ENCODE measurements at regions not wholly inside any gene's neighbourhood (a gene's known extent, or its start where the extent isn't known, plus 50 kb on each side); places are given as distances from the start of the nearest gene placed in this dataset.

DNA sequence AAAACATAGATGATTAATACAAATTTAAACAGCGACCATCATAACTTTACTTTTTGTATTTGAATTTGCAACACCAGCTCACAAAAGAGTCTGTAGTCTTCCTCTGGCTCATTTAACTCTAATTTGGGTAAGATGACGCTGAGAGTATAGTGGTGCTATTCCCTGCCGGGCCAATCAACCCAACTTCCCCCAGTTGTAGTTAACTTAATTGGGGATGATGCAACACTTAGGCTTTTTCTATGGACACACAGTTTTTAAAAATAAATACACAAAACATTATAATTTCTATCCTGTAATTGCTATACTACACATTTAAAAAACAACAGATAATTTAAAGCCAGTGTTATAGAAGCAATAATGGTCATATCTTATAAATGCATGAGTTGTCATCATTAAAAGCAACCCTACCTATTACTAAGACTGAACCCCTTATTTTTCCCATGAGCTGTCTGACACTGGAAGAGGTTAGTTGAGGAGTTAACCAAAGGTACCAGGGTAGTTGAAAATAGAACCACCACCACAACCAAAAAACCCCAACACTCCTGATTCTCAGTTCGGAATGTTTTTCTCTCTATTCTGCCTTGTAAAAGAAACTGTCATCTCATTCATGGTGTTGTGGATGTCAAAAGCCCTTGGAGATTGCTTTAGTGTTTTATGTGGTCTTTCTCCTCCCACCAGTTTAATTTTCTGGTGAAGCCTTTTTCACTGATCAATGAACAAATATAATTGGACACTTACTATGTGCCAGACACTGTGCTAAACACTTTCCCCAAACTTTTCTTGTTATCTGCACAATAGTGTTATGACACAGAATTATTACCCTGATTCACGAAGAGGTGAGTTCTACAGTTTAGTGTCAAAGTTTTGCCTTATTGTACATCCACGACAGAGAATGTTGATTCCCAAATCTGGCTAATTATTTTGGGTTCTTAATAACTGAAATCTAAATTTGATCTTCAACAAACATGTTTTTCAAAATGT, 61.5 kb upstream of the RAPGEF2 start:
- TF ChIP-seq, protein P1, sequence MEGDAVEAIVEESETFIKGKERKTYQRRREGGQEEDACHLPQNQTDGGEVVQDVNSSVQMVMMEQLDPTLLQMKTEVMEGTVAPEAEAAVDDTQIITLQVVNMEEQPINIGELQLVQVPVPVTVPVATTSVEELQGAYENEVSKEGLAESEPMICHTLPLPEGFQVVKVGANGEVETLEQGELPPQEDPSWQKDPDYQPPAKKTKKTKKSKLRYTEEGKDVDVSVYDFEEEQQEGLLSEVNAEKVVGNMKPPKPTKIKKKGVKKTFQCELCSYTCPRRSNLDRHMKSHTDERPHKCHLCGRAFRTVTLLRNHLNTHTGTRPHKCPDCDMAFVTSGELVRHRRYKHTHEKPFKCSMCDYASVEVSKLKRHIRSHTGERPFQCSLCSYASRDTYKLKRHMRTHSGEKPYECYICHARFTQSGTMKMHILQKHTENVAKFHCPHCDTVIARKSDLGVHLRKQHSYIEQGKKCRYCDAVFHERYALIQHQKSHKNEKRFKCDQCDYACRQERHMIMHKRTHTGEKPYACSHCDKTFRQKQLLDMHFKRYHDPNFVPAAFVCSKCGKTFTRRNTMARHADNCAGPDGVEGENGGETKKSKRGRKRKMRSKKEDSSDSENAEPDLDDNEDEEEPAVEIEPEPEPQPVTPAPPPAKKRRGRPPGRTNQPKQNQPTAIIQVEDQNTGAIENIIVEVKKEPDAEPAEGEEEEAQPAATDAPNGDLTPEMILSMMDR (IDR thresholded peaks at IDR 0.05 in 8 of 11, conservative IDR thresholded peaks at IDR 0.05 in 3 of 11): no peak
- TF ChIP-seq POLR2A (IDR thresholded peaks at IDR 0.05): no peak
- TF ChIP-seq POLR2AphosphoS5 (IDR thresholded peaks at IDR 0.05): no peak
